NB4 (cell line): ENCODE measurements at regions not wholly inside any gene's neighbourhood (a gene's known extent, or its start where the extent isn't known, plus 50 kb on each side); places are given as distances from the start of the nearest gene placed in this dataset.

Experiments
- DNase-seq: peaks from one replicate; pipeline ENCODE4 v3.0.0; 2010; ENCODE audit warnings: low read depth
- H3K4me3 ChIP-seq: one replicate; pipeline ENCODE4 v1.5.1; 2011; ENCODE audit warnings: mild to moderate bottlenecking, low read depth, low read length, moderate library complexity
- CTCF ChIP-seq: IDR thresholded peaks from one replicate; pipeline ENCODE4 v1.5.1; 2012; ENCODE audit warnings: low read depth, low read length
- MYC ChIP-seq: IDR thresholded peaks from 2 replicates; pipeline ENCODE4 v1.6.1; 2011; ENCODE audit warnings: low read depth, low read length
- POLR2A ChIP-seq: IDR thresholded peaks from 2 replicates; pipeline ENCODE4 v1.6.1; 2011; ENCODE audit warnings: mild to moderate bottlenecking; ENCODE audit not compliant: insufficient read length; ENCODE audit errors: extremely low read depth
- TF ChIP-seq, protein P1 (sequence below): IDR thresholded peaks from 2 replicates; pipeline ENCODE4 v1.6.1; 2011; ENCODE audit warnings: low read depth, low read length

DNA sequence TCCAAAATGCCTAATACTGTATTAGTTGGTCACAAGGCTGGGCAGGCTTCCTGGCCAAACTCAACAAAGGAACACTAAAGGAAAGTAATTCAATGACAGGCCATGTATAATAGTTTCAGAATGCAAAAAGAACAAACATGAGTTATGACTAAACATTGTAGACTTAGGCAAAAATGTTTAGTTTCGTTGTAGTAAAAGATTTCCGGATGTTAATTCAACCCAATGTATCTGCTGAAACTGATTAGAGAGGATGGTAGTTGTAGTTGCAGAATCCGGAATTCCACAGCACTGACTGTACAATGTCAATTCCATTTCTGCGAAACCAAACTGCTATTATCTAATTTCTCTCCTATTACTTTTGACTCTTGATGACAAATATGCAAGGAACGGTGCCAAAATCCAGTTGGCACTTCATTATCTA lies 117.9 kb upstream of the FST start:
- DNase-seq, result no peak
- TF ChIP-seq, protein P1, sequence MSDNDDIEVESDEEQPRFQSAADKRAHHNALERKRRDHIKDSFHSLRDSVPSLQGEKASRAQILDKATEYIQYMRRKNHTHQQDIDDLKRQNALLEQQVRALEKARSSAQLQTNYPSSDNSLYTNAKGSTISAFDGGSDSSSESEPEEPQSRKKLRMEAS, result no peak
- TF ChIP-seq MYC (no peak), CTCF (no peak), POLR2A (no peak)
- H3K4me3 ChIP-seq, result no peak overlapping the region

GRCh38 chr5:53364061-53364460 lies 116.4 kb upstream of the FST start:
- DNase-seq, result peak; percentile 1
- TF ChIP-seq CTCF (no peak), MYC (no peak)
- TF ChIP-seq, protein P1, result no peak
- H3K4me3 ChIP-seq, result no peak overlapping the region

- H3K4me3 ChIP-seq, result no peak overlapping the region
- no peak for DNase-seq
- TF ChIP-seq MYC (no peak), CTCF (no peak), POLR2A (no peak)
- TF ChIP-seq, protein P1, result no peak
Observed at GRCh38 chr5:53366245-53366644, 114.2 kb upstream of the FST start.

- no peak for DNase-seq
- TF ChIP-seq CTCF (no peak), POLR2A (no peak), MYC (no peak)
- TF ChIP-seq, protein P1, result no peak
- H3K4me3 ChIP-seq, result no peak overlapping the region
Observed at GRCh38 chr5:53367727-53368126, 112.7 kb upstream of the FST start.

GRCh38 chr5:53368516-53368915 lies 111.9 kb upstream of the FST start:
- no peak for DNase-seq
- TF ChIP-seq POLR2A (no peak), MYC (no peak), CTCF (no peak)
- TF ChIP-seq, protein P1, result no peak
- no peak overlapping the region for H3K4me3 ChIP-seq

GRCh38 chr5:53368966-53369605 lies 111.3 kb upstream of the FST start:
- DNase-seq, result no peak
- TF ChIP-seq, protein P1, result no peak
- TF ChIP-seq MYC (no peak), POLR2A (no peak), CTCF (no peak)
- no peak overlapping the region for H3K4me3 ChIP-seq
